Caco-2 (cell line): ENCODE measurements at regions not wholly inside any gene's neighbourhood (a gene's known extent, or its start where the extent isn't known, plus 50 kb on each side); places are given as distances from the start of the nearest gene placed in this dataset.

Source experiments
- BruUV-seq: library from RNA; stranded (reverse); fragments of 400-500 nt; replicated peaks from 2 replicates; lab custom pipeline; 2021; lab: Mats Ljungman, UMichigan
- CTCF ChIA-PET: fragments of 300-600 bp; sonication (Branson Sonifier 250); formaldehyde crosslinking; loops from one replicate; lab custom pipeline; 2022; ENCODE audit warnings: antibody characterized with exemption; lab: Charles Lee
- POLR2A ChIA-PET: fragments of 300-600 bp; sonication (Branson Sonifier 250); formaldehyde crosslinking; loops from one replicate; lab custom pipeline; 2022; ENCODE audit warnings: antibody characterized with exemption; lab: Charles Lee
- DNase-seq, 2 experiments: peaks; one replicate each; pipeline versions ENCODE4 v3.0.0 to v3.0.0-alpha.2; 2020 to 2022
- H3K27me3 ChIP-seq: replicated peaks from 2 replicates; pipeline ENCODE4 v1.6.0; 2011; ENCODE audit warnings: low read length; ENCODE audit not compliant: control insufficient read depth, insufficient read depth
- H3K36me3 ChIP-seq: 2 replicates; pipeline ENCODE4 v1.5.1; 2011; ENCODE audit warnings: low read length; ENCODE audit not compliant: control insufficient read depth, insufficient read depth
- H3K4me1 ChIP-seq: fragments of 250-450 bp; sonication (Bioruptor Pico); 2 replicates; pipeline ENCODE4 v1.5.1; 2020; ENCODE audit warnings: mild to moderate bottlenecking
- H3K4me3 ChIP-seq: 2 replicates; pipeline ENCODE4 v1.5.1; 2011; ENCODE audit warnings: low read depth, mild to moderate bottlenecking, control low read depth, low read length
- H3K9me3 ChIP-seq: fragments of 250-450 bp; sonication (Bioruptor Pico); 2 replicates; pipeline ENCODE4 v1.5.1; 2020; ENCODE audit warnings: mild to moderate bottlenecking, moderate library complexity
- H3K27ac Mint-ChIP-seq: one replicate; pipeline ENCODE4 v1.8.0; 2022; ENCODE audit warnings: mixed read lengths; ENCODE audit not compliant: unreplicated experiment
- H3K27me3 Mint-ChIP-seq: one replicate; pipeline ENCODE4 v1.8.0; 2022; ENCODE audit warnings: mixed read lengths; ENCODE audit not compliant: insufficient read depth, unreplicated experiment
- H3K36me3 Mint-ChIP-seq: one replicate; pipeline ENCODE4 v1.8.0; 2022; ENCODE audit warnings: mild to moderate bottlenecking, mixed read lengths; ENCODE audit not compliant: insufficient read depth, unreplicated experiment
- H3K4me1 Mint-ChIP-seq: one replicate; pipeline ENCODE4 v1.8.0; 2022; ENCODE audit warnings: low read depth, mixed read lengths; ENCODE audit not compliant: unreplicated experiment
- H3K4me3 Mint-ChIP-seq: one replicate; pipeline ENCODE4 v1.8.0; 2022; ENCODE audit warnings: mild to moderate bottlenecking, moderate library complexity, mixed read lengths; ENCODE audit not compliant: unreplicated experiment
- H3K9me3 Mint-ChIP-seq: one replicate; pipeline ENCODE4 v1.8.0; 2022; ENCODE audit warnings: mixed read lengths; ENCODE audit not compliant: unreplicated experiment
- intact Hi-C: fragments of 100-400 bp; cut with micrococcal nuclease; formaldehyde crosslinking; loops from one replicate; pipeline ENCODE4 v1.10.0; 2022; ENCODE audit not compliant: unreplicated experiment
- TF ChIP-seq, protein P1 (sequence below), 2 experiments: fragments of 200-600 bp in 1 of 2; IDR thresholded peaks; 1 replicate in 1 of 2; 2 replicates in 1 of 2; pipeline versions ENCODE4 v1.5.1 to v1.8.0; 2011 to 2022; ENCODE audit warnings: antibody characterized with exemption in 1 of 2, control low read depth in 1 of 2, inconsistent platforms in 1 of 2, low read depth in 1 of 2, low read length in 1 of 2, mild to moderate bottlenecking in 1 of 2, moderate library complexity in 1 of 2; ENCODE audit not compliant: insufficient read depth in 1 of 2, severe bottlenecking in 1 of 2, unreplicated experiment in 1 of 2

DNA sequence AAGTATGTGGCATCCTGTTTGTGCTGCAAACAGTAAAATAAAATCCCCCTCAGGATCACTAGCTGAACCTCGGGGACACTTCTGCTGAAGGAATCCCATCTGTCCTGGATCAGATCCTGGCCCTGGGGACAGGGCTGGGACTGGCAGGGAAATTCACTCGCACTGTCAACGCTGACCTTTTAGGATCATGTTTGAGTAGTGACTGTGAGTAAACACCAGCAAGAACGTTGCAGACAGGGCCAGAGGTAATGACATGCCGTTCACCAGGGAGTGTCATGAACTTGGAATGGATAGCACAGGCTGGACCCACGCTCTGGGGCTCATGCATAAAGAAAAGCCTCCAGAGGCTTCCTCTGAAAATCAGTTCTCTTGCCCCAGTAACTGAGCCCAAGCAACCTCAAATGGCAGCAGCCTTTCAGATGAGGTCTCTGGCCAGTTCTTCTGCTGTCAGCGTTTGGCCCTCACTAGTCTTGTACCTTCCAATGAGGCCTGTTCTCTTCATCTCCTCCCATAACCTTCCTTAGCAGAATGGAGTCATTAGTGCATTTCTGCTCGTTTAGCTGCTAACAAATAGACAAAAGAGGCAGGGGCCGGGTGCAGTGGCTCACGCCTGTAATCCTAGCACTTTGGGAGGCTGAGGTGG, 51.0 kb upstream of the BARX2 start:
- ChIA-PET CTCF (interaction anchor here (0.6 kb wide), 1 partner anchor 207 kb away, joined by 3 read pairs; no protein-coding TSS in a partner anchor), POLR2A (interaction anchor here (1.1 kb wide), 1 partner anchor 9 kb away, joined by 3 read pairs; no protein-coding TSS in a partner anchor)
- Mint-ChIP-seq H3K27ac (peak overlapping the region; percentile 66), H3K9me3 (no peaks in the 10 kb centered on the region), H3K4me1 (peaks cover 56% of the 10 kb centered on the region), H3K36me3 (no peaks in the 10 kb centered on the region), H3K27me3 (no peaks in the 10 kb centered on the region), H3K4me3 (peak overlapping the region; percentile 49)
- Histone ChIP-seq H3K9me3 (no peaks in the 10 kb centered on the region), H3K36me3 (no peaks in the 10 kb centered on the region), H3K27me3 (no peaks in the 10 kb centered on the region), H3K4me3 (no peak overlapping the region), H3K4me1 (peaks cover 36% of the 10 kb centered on the region)
- intact Hi-C loops = loop anchor here (1.0 kb wide), 1 partner anchor 8 kb away; no protein-coding TSS in a partner anchor
- no TSS peak for BruUV-seq
- TF ChIP-seq, protein P1, sequence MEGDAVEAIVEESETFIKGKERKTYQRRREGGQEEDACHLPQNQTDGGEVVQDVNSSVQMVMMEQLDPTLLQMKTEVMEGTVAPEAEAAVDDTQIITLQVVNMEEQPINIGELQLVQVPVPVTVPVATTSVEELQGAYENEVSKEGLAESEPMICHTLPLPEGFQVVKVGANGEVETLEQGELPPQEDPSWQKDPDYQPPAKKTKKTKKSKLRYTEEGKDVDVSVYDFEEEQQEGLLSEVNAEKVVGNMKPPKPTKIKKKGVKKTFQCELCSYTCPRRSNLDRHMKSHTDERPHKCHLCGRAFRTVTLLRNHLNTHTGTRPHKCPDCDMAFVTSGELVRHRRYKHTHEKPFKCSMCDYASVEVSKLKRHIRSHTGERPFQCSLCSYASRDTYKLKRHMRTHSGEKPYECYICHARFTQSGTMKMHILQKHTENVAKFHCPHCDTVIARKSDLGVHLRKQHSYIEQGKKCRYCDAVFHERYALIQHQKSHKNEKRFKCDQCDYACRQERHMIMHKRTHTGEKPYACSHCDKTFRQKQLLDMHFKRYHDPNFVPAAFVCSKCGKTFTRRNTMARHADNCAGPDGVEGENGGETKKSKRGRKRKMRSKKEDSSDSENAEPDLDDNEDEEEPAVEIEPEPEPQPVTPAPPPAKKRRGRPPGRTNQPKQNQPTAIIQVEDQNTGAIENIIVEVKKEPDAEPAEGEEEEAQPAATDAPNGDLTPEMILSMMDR (IDR thresholded peaks at IDR 0.05; ENCODE audit: insufficient read depth in 1 of 2, low read depth in 1 of 2, low read length in 1 of 2, severe bottlenecking in 1 of 2, unreplicated experiment in 1 of 2) = no peak
- peak; percentile 78 to 85 for DNase-seq

DNA sequence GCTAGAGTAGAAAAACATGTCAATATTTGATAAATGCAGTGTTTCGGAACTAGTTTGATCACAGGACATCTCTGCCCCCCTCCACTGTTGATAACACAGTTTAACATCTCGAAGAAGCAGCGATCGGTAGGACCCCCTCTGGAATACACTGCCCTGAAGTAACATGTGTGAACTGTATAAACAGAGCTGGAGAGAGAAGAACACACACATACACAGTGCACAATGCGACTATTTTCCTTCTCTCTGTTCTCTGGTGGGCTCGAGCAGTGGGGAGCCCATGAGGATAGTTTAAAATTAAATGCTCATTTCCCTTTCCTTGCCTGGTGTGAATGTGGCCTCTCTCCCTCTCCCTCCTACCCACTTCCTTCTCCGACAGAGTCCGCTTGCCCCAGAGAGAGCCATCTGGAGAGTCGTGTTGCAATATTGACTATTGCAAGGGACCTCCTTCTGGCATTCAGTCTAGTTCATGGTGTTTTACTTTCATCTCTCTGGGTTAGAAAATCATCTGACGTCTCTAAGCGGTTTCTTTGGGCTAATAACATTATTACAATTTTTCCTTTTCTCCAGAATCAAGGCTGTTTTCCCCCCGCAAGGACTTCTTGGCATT, 51.6 kb upstream of the BARX2 start:
- peaks cover 40% of the 10 kb centered on the region for H3K4me1 ChIP-seq
- intact Hi-C loops = loop anchor here (1.0 kb wide), 1 partner anchor 8 kb away; no protein-coding TSS in a partner anchor
- no peaks in the 10 kb centered on the region for H3K36me3 ChIP-seq
- H3K4me1 Mint-ChIP-seq = peaks cover 62% of the 10 kb centered on the region
- POLR2A ChIA-PET = interaction anchor here (0.5 to 1.1 kb wide), 2 partner anchors 8 to 11 kb away, joined by 3 read pairs; no protein-coding TSS in a partner anchor
- BruUV-seq = TSS peak; percentile 62
- DNase-seq = peak; percentile 63 to 75
- no peaks in the 10 kb centered on the region for H3K9me3 ChIP-seq
- peak overlapping the region; percentile 66 for H3K27ac Mint-ChIP-seq
- TF ChIP-seq, protein P1 (IDR thresholded peaks at IDR 0.05; ENCODE audit: insufficient read depth in 1 of 2, low read depth in 1 of 2, low read length in 1 of 2, severe bottlenecking in 1 of 2, unreplicated experiment in 1 of 2) = no peak
- CTCF ChIA-PET = no interaction called here
- no peaks in the 10 kb centered on the region for H3K9me3 Mint-ChIP-seq
- peak overlapping the region; percentile 49 for H3K4me3 Mint-ChIP-seq
- H3K36me3 Mint-ChIP-seq = no peaks in the 10 kb centered on the region
- H3K27me3 Mint-ChIP-seq = no peaks in the 10 kb centered on the region
- H3K4me3 ChIP-seq = no peak overlapping the region
- H3K27me3 ChIP-seq = no peaks in the 10 kb centered on the region

DNA sequence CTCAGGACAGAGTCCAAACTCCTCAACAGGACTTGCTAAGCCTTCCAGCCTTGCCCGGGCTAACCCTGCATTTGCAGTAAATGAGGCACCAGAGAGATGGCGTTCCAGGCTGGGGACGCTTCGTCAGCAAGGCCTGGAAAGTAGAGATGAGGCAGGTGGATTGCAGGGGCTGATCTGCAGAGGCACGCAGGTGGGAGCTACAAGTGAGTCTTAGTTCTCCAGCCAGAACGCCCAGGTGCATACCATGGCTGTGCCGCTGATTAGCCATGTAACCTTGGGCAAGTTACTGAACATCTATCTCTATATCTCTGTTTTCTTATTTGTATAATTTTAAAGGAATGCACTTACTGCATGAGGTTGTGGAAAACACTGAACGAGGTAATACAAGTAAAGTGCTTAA, 52.7 kb upstream of the BARX2 start:
- H3K36me3 ChIP-seq = no peaks in the 10 kb centered on the region
- TF ChIP-seq, protein P1 (IDR thresholded peaks at IDR 0.05; ENCODE audit: insufficient read depth in 1 of 2, low read depth in 1 of 2, low read length in 1 of 2, severe bottlenecking in 1 of 2, unreplicated experiment in 1 of 2) = no peak
- H3K4me1 ChIP-seq = peaks cover 51% of the 10 kb centered on the region
- H3K4me3 ChIP-seq = no peak overlapping the region
- Mint-ChIP-seq H3K36me3 (no peaks in the 10 kb centered on the region), H3K27me3 (no peaks in the 10 kb centered on the region), H3K4me1 (peaks cover 73% of the 10 kb centered on the region), H3K27ac (peak overlapping the region; percentile 37), H3K4me3 (no peak overlapping the region), H3K9me3 (no peaks in the 10 kb centered on the region)
- POLR2A ChIA-PET = no interaction called here
- no peak for DNase-seq
- CTCF ChIA-PET = interaction anchor here (1.0 kb wide), 1 partner anchor 9 kb away, joined by 4 read pairs; no protein-coding TSS in a partner anchor
- no TSS peak for BruUV-seq
- intact Hi-C loops = no loop called here
- H3K27me3 ChIP-seq = no peaks in the 10 kb centered on the region
- no peaks in the 10 kb centered on the region for H3K9me3 ChIP-seq
